ENCODE measurements at regions not wholly inside any gene's neighbourhood (a gene's known extent, or its start where the extent isn't known, plus 50 kb on each side); places are given as distances from the start of the nearest gene placed in this dataset.
"Not testable (repeated sequence)": the region's sequence is repeated elsewhere in the genome, so short reads cannot be mapped to it uniquely, and the experiment has no call there.

DNA sequence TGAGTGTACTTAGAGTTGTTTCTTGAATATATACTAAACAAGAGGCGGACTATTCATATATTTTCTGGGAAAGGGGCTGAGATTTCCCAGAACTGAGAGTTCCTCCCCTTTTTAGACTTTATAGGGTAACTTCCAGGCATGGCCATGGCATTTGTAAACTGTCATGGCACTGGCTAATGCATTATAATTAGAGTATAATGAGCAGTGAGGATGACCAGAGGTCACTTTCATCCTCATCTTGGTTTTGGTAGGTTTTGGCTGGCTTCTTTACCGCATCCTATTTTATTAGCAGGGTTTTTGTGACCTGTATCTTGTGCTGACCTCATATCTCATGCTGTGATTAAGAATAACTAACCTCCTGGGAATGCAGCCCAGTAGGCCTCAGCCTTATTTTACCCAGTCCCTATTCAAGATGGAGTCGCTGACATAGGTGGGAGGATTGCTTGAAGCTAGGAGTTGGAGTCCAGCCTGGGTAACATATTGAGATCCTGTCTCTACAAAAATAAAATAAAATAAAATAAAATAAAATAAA is 91.4 kb downstream of the MOBP start:
- no peak overlapping the region for H3K4me3 ChIP-seq (ENCODE audit: low read depth, low read length)
- DNase-seq (ENCODE audit: low read depth), result no peak
- TF ChIP-seq, protein P1, sequence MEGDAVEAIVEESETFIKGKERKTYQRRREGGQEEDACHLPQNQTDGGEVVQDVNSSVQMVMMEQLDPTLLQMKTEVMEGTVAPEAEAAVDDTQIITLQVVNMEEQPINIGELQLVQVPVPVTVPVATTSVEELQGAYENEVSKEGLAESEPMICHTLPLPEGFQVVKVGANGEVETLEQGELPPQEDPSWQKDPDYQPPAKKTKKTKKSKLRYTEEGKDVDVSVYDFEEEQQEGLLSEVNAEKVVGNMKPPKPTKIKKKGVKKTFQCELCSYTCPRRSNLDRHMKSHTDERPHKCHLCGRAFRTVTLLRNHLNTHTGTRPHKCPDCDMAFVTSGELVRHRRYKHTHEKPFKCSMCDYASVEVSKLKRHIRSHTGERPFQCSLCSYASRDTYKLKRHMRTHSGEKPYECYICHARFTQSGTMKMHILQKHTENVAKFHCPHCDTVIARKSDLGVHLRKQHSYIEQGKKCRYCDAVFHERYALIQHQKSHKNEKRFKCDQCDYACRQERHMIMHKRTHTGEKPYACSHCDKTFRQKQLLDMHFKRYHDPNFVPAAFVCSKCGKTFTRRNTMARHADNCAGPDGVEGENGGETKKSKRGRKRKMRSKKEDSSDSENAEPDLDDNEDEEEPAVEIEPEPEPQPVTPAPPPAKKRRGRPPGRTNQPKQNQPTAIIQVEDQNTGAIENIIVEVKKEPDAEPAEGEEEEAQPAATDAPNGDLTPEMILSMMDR (conservative IDR thresholded peaks at IDR 0.05; ENCODE audit: low read depth, low read length), result no peak

GRCh38 chr3:39559543-39559942 is 92.1 kb downstream of the MOBP start:
- DNase-seq (ENCODE audit: low read depth), result no peak
- H3K4me3 ChIP-seq (ENCODE audit: low read depth, low read length), result no peak overlapping the region
- TF ChIP-seq, protein P1 (conservative IDR thresholded peaks at IDR 0.05; ENCODE audit: low read depth, low read length), result no peak

GRCh38 chr3:39568508-39568907 is 101.0 kb downstream of the MOBP start:
- TF ChIP-seq, protein P1 (conservative IDR thresholded peaks at IDR 0.05; ENCODE audit: low read depth, low read length), result no peak
- DNase-seq (ENCODE audit: low read depth), result no peak

DNA sequence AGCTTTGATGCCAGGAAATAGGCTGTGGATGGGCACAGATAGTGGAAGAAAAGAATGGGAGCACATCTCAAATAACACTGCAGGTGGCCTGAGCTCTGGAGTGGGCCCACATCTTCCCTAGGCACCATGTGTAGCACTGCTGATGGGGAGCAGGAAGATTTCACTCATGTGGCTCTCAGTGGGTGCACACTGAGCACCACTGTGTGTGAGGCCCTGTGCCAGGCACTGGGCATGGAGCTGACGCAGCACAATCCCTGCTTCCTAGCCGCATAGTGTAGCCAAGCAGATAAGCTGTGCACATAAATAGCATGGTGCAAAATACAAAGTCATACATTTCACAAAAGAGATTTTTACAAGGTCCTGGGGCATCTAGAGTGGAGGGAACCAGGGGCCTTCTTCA is 101.6 kb downstream of the MOBP start:
- no peak overlapping the region for H3K4me3 ChIP-seq (ENCODE audit: low read depth, low read length)
- no peak for DNase-seq (ENCODE audit: low read depth)
- TF ChIP-seq, protein P1 (conservative IDR thresholded peaks at IDR 0.05; ENCODE audit: low read depth, low read length), result no peak

More at GRCh38 chr3:39568508-39568907, 101.0 kb downstream of the MOBP start:
- no peak overlapping the region for H3K4me3 ChIP-seq (ENCODE audit: low read depth, low read length)

GRCh38 chr3:39573392-39573791 is 105.9 kb downstream of the MOBP start:
- TF ChIP-seq, protein P1 (conservative IDR thresholded peaks at IDR 0.05; ENCODE audit: low read depth, low read length), result no peak
- H3K4me3 ChIP-seq (ENCODE audit: low read depth, low read length), result no peak overlapping the region
- DNase-seq (ENCODE audit: low read depth), result no peak

DNA sequence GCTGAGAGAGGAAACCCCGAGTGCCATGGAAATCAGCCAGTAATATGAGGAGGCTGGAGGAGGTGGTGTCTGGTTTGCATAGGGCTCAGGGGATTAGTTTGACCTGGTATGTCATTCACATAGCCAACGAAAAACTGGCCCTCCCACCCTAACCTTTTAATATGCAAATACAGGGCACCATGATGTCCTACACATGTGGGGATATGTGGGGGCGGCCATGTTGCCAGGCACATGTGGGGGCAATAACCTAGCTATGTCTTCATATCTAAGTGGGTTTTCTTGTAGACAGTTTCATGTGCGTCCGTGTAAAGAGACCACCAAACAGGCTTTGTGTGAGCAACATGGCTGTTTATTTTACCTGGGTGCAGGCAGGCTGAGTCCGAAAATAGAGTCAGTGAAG is 110.1 kb downstream of the MOBP start:
- DNase-seq (ENCODE audit: low read depth), result no peak
- no peak overlapping the region for H3K4me3 ChIP-seq (ENCODE audit: low read depth, low read length)
- TF ChIP-seq, protein P1 (conservative IDR thresholded peaks at IDR 0.05; ENCODE audit: low read depth, low read length), result no peak

GRCh38 chr3:39586215-39586614 is 118.7 kb downstream of the MOBP start:
- H3K4me3 ChIP-seq (ENCODE audit: low read depth, low read length); DNase-seq (ENCODE audit: low read depth): not testable (repeated sequence)

Data from epithelial cell of proximal tubule (primary cell).